GM12873 (cell line): ENCODE measurements at regions not wholly inside any gene's neighbourhood (a gene's known extent, or its start where the extent isn't known, plus 50 kb on each side); places are given as distances from the start of the nearest gene placed in this dataset.

Experiments
- CTCF ChIP-seq: IDR thresholded peaks from 2 replicates; pipeline ENCODE4 v1.5.1; 2012; ENCODE audit warnings: low read depth, mild to moderate bottlenecking, moderate library complexity, low read length, control low read depth; ENCODE audit not compliant: insufficient read depth; ENCODE audit errors: missing control alignments

GRCh38 chr6:81865712-81866111 lies 113.2 kb upstream of the TENT5A start:
- TF ChIP-seq CTCF: no peak

GRCh38 chr6:81864124-81864523 lies 111.6 kb upstream of the TENT5A start:
- TF ChIP-seq CTCF: no peak

- TF ChIP-seq CTCF: no peak
Measured at GRCh38 chr6:81863123-81863522, 110.6 kb upstream of the TENT5A start.

- no peak for TF ChIP-seq CTCF
Measured at GRCh38 chr6:81861281-81861680, 108.8 kb upstream of the TENT5A start.

GRCh38 chr6:81859884-81860283 lies 107.4 kb upstream of the TENT5A start:
- TF ChIP-seq CTCF: no peak

- no peak for TF ChIP-seq CTCF
Measured at GRCh38 chr6:81857812-81858211, 105.3 kb upstream of the TENT5A start.

- TF ChIP-seq CTCF: no peak
Measured at GRCh38 chr6:81856872-81857271, 104.4 kb upstream of the TENT5A start.
